HG03064 (cell line): ENCODE measurements at regions not wholly inside any gene's neighbourhood (a gene's known extent, or its start where the extent isn't known, plus 50 kb on each side); places are given as distances from the start of the nearest gene placed in this dataset.
A peak's percentile ranks its signal among the peaks of the same experiment; 100 is the strongest.

ENCODE experiments used
- ATAC-seq: cut with Tn5 transposase; IDR thresholded peaks from one replicate; pipeline ENCODE4 v1.9.1; 2021; ENCODE audit warnings: low read depth; ENCODE audit not compliant: unreplicated experiment

GRCh38 chr5:82387819-82388166 is 109.6 kb upstream of the RPS23 start:
- no peak for ATAC-seq

GRCh38 chr5:82387001-82387818 is 109.1 kb upstream of the RPS23 start:
- no peak for ATAC-seq

GRCh38 chr5:82386576-82386975 is 108.4 kb upstream of the RPS23 start:
- ATAC-seq = no peak

- no peak for ATAC-seq
These were observed 106.0 kb upstream of the RPS23 start for GRCh38 chr5:82384034-82384750.

GRCh38 chr5:82381591-82381990 is 103.4 kb upstream of the RPS23 start:
- no peak for ATAC-seq

- ATAC-seq = no peak
These were observed 98.2 kb upstream of the RPS23 start for GRCh38 chr5:82376307-82376706.

- no peak for ATAC-seq
These were observed 97.5 kb upstream of the RPS23 start for GRCh38 chr5:82375488-82376244.

GRCh38 chr5:82374637-82375036 is 96.5 kb upstream of the RPS23 start:
- no peak for ATAC-seq

GRCh38 chr5:82367930-82368329 is 89.8 kb upstream of the RPS23 start:
- no peak for ATAC-seq

- no peak for ATAC-seq
These were observed 87.6 kb upstream of the RPS23 start for GRCh38 chr5:82365744-82366228.

GRCh38 chr5:82365026-82365425 is 86.9 kb upstream of the RPS23 start:
- ATAC-seq = no peak

- ATAC-seq = no peak
These were observed 86.3 kb upstream of the RPS23 start for GRCh38 chr5:82364497-82364896.

GRCh38 chr5:82363524-82363923 is 85.4 kb upstream of the RPS23 start:
- ATAC-seq = no peak

GRCh38 chr5:82362636-82363035 is 84.5 kb upstream of the RPS23 start:
- ATAC-seq = no peak

GRCh38 chr5:82360022-82360421 is 81.9 kb upstream of the RPS23 start:
- ATAC-seq = no peak

GRCh38 chr5:82359272-82359671 is 81.1 kb upstream of the RPS23 start:
- no peak for ATAC-seq

GRCh38 chr5:82358457-82358856 is 80.3 kb upstream of the RPS23 start:
- no peak for ATAC-seq

- peak; percentile 74 for ATAC-seq
These were observed 78.9 kb upstream of the RPS23 start for GRCh38 chr5:82356808-82357671.

GRCh38 chr5:82356021-82356420 is 77.9 kb upstream of the RPS23 start:
- ATAC-seq = no peak

- ATAC-seq = no peak
These were observed 77.3 kb upstream of the RPS23 start for GRCh38 chr5:82355496-82355895.
